ENCODE measurements at regions not wholly inside any gene's neighbourhood (a gene's known extent, or its start where the extent isn't known, plus 50 kb on each side); places are given as distances from the start of the nearest gene placed in this dataset.

DNA sequence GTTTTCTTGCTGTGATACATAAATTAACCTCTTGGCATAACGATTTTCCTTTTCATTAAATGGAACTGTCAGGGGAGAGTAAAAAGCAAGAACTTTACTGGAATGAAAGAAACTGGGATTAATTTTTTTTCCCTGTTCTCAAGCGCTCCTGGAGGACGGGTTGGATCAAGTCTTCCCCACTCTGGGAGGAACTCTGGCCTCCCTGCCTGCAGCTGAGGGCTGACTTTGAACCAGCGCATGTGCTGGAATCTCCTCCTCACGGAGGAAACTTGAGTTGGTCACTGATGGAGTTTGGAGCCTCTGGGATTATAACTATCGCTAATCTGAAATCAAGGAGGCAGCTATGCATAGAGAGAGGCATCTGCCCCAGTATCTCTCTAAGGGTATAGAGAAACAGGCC lies 406.4 kb upstream of the TMEM132C start:
- Histone ChIP-seq H3K27ac (ENCODE audit: insufficient read length, low read depth, low read length) (no peak overlapping the region), H3K9me3 (ENCODE audit: control insufficient read depth, low read depth, low read length) (no peaks in the 10 kb centered on the region), H2AFZ (ENCODE audit: low read length) (no peak overlapping the region), H4K8ac (replicated peaks; ENCODE audit: insufficient read length, low read depth, low read length) (no peak overlapping the region), H3K4ac (ENCODE audit: low read depth, low read length) (no peak overlapping the region), H3K79me1 (ENCODE audit: insufficient read depth, low read depth, low read length, poor library complexity, severe bottlenecking) (no peaks in the 10 kb centered on the region), H4K91ac (ENCODE audit: insufficient read length, low read depth, low read length) (no peak overlapping the region), H3K4me1 (ENCODE audit: insufficient read depth, low read length) (no peaks in the 10 kb centered on the region), H2AK5ac (ENCODE audit: insufficient read length, low read length) (no peak overlapping the region), H3K23me2 (ENCODE audit: insufficient read length, low read depth, low read length, poor library complexity, severe bottlenecking) (no peaks in the 10 kb centered on the region), H3K23ac (ENCODE audit: insufficient read length, low read depth, low read length) (no peak overlapping the region), H2BK20ac (ENCODE audit: low read depth, low read length, poor library complexity, severe bottlenecking) (no peak overlapping the region), H3K18ac (ENCODE audit: insufficient read length, low read depth, low read length) (no peak overlapping the region), H3K79me2 (ENCODE audit: insufficient read depth, low read length) (no peaks in the 10 kb centered on the region), H2BK12ac (ENCODE audit: insufficient read length, low read depth, low read length) (no peak overlapping the region), H3K9ac (ENCODE audit: extremely low read depth, insufficient read length, low read length) (no peak overlapping the region), H2BK5ac (ENCODE audit: insufficient read length, low read length) (no peak overlapping the region), H3K4me2 (ENCODE audit: insufficient read depth, insufficient read length, low read length) (no peak overlapping the region), H3K56ac (ENCODE audit: insufficient read length, low read depth, low read length) (no peak overlapping the region), H2BK120ac (ENCODE audit: low read depth, low read length, poor library complexity, severe bottlenecking) (no peak overlapping the region), H4K5ac (ENCODE audit: insufficient read length, low read depth, low read length) (no peak overlapping the region), H3K27me3 (ENCODE audit: insufficient read depth, low read length) (no peaks in the 10 kb centered on the region), H3T11ph (ENCODE audit: low read length) (no peak overlapping the region), H2BK15ac (ENCODE audit: low read depth, low read length) (no peak overlapping the region), H4K20me1 (ENCODE audit: control insufficient read depth, insufficient read depth, insufficient read length) (no peaks in the 10 kb centered on the region), H3K14ac (ENCODE audit: insufficient read depth, low read length) (no peak overlapping the region)
- TF ChIP-seq, protein P1, sequence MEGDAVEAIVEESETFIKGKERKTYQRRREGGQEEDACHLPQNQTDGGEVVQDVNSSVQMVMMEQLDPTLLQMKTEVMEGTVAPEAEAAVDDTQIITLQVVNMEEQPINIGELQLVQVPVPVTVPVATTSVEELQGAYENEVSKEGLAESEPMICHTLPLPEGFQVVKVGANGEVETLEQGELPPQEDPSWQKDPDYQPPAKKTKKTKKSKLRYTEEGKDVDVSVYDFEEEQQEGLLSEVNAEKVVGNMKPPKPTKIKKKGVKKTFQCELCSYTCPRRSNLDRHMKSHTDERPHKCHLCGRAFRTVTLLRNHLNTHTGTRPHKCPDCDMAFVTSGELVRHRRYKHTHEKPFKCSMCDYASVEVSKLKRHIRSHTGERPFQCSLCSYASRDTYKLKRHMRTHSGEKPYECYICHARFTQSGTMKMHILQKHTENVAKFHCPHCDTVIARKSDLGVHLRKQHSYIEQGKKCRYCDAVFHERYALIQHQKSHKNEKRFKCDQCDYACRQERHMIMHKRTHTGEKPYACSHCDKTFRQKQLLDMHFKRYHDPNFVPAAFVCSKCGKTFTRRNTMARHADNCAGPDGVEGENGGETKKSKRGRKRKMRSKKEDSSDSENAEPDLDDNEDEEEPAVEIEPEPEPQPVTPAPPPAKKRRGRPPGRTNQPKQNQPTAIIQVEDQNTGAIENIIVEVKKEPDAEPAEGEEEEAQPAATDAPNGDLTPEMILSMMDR (conservative IDR thresholded peaks at IDR 0.05) = no peak
- DNase-seq = no peak
- Mint-ChIP-seq H3K4me3 (no peak overlapping the region), H3K4me1 (no peaks in the 10 kb centered on the region), H3K36me3 (ENCODE audit: insufficient read depth in 1 of 3, low read depth in 3 of 3) (peaks cover 3 to 14% (median 5%) of the 10 kb centered on the region in 3 experiments; a peak in 6 of 7 replicates), H3K27me3 (ENCODE audit: low read depth) (no peaks in the 10 kb centered on the region), H3K9me3 (peaks cover 17% of the 10 kb centered on the region in 2 experiments), H3K27ac (no peak overlapping the region)
- no CpG with 5 or more reads among the region's 6 CpGs for WGBS (ENCODE audit: extremely low coverage, insufficient read length, low lambda C conversion rate)

All from H9 (cell line).